ENCODE measurements at regions not wholly inside any gene's neighbourhood (a gene's known extent, or its start where the extent isn't known, plus 50 kb on each side); places are given as distances from the start of the nearest gene placed in this dataset.
"Not testable (repeated sequence)": the region's sequence is repeated elsewhere in the genome, so short reads cannot be mapped to it uniquely, and the experiment has no call there.

- not testable (repeated sequence) for H3K4me3 ChIP-seq (ENCODE audit: insufficient read depth, low read depth, low read length); H3K36me3 ChIP-seq (replicated peaks; ENCODE audit: control insufficient read depth, insufficient read depth, low read length); H3K27me3 ChIP-seq (ENCODE audit: control insufficient read depth, insufficient read depth, low read length); DNase-seq
Measured at GRCh38 chr22:44557872-44558271, 59.8 kb upstream of the RTL6 start.

- H3K27me3 ChIP-seq (ENCODE audit: control insufficient read depth, insufficient read depth, low read length) = no peaks in the 10 kb centered on the region
- DNase-seq = no peak
- no peak overlapping the region for H3K4me3 ChIP-seq (ENCODE audit: insufficient read depth, low read depth, low read length)
- no peaks in the 10 kb centered on the region for H3K36me3 ChIP-seq (replicated peaks; ENCODE audit: control insufficient read depth, insufficient read depth, low read length)
Measured at GRCh38 chr22:44557064-44557748, 59.2 kb upstream of the RTL6 start.

- no peak for DNase-seq
- H3K27me3 ChIP-seq (ENCODE audit: control insufficient read depth, insufficient read depth, low read length) = no peaks in the 10 kb centered on the region
- no peaks in the 10 kb centered on the region for H3K36me3 ChIP-seq (replicated peaks; ENCODE audit: control insufficient read depth, insufficient read depth, low read length)
- no peak overlapping the region for H3K4me3 ChIP-seq (ENCODE audit: insufficient read depth, low read depth, low read length)
Measured at GRCh38 chr22:44555597-44555996, 57.6 kb upstream of the RTL6 start.

DNA sequence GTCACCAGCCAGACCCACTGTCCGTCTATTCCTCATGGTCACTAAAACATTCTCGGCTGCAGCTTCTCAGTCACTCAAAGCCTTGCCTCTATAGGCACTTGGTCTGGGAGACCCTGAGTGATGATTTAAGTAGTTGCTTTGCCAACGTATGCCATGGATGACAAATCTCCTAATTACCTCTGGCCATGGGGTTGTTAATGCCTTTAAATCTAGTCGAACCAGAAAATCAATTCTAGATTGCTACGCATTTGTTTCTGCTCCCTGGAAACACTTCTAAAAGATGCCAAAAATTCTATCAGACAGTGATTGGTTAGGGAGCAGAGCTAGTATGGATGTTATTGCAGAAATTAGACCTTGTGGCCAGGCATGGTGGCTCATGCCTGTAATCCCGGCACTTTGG is 57.0 kb upstream of the RTL6 start:
- Histone ChIP-seq H3K36me3 (replicated peaks; ENCODE audit: control insufficient read depth, insufficient read depth, low read length) (no peaks in the 10 kb centered on the region), H3K4me3 (ENCODE audit: insufficient read depth, low read depth, low read length) (no peak overlapping the region), H3K27me3 (ENCODE audit: control insufficient read depth, insufficient read depth, low read length) (no peaks in the 10 kb centered on the region)
- DNase-seq = no peak

- no peaks in the 10 kb centered on the region for H3K27me3 ChIP-seq (ENCODE audit: control insufficient read depth, insufficient read depth, low read length)
- H3K36me3 ChIP-seq (replicated peaks; ENCODE audit: control insufficient read depth, insufficient read depth, low read length) = no peaks in the 10 kb centered on the region
- no peak for DNase-seq
- no peak overlapping the region for H3K4me3 ChIP-seq (ENCODE audit: insufficient read depth, low read depth, low read length)
Measured at GRCh38 chr22:44554411-44554810, 56.4 kb upstream of the RTL6 start.

DNA sequence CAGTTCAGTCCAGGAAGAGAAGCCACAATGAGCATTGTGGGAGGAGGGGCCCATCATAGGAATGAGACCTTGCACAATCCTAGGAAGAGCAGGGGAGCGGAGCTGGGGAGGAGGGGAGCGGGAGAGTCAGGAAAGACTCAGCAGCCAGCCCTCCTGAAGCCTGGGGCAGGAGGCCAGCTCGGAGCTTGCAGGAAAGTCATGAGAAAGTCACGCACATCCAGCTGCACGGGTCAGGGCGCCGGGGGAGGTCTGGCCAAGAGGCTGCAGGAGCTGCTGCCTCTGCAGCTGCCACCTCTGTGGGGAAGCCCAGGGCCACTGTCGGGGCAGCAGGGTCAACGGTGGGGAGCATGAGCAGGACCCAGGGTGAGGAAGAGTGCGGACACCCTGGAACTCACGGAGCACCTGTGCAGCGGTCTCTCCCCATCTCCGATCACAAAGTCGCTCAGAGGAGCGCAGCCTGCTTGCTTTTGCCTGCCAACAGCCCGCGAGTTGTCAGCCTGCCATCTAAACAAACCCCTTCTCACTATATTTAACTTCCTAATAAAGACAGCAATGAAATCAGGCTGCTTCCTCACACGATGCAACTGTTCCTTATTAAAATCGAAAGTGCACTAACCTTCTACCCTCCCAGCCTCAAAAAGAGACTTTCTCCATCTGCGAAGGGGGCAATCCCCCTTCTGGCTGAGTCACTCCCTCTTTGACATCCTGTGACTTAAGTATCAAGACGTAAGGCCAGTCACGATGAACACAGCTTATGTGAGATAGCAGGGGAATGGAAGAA is 52.9 kb upstream of the RTL6 start:
- no peaks in the 10 kb centered on the region for H3K27me3 ChIP-seq (ENCODE audit: control insufficient read depth, insufficient read depth, low read length)
- no peak overlapping the region for H3K4me3 ChIP-seq (ENCODE audit: insufficient read depth, low read depth, low read length)
- DNase-seq = no peak
- H3K36me3 ChIP-seq (replicated peaks; ENCODE audit: control insufficient read depth, insufficient read depth, low read length) = no peaks in the 10 kb centered on the region

DNA sequence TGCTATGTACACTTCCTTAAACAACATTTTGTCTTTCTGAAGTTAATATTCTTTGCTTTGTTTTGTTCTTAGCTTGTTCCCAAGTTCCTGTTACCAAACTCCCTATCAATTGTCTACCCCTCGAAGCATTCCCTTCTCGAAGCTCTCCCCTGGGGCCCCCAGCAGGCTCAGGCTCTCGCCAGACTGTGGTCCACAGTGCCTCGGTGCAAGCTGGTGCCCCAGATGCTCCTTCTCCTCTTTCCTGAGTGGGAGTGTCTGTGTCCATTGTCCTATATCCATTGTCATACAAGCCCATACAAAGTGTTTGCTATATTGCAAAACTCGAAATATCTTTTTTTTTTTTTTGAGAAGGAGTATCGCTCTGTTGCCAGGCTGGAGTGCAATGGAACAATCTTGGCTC is 51.7 kb upstream of the RTL6 start:
- no peak for DNase-seq
- no peaks in the 10 kb centered on the region for H3K36me3 ChIP-seq (replicated peaks; ENCODE audit: control insufficient read depth, insufficient read depth, low read length)
- H3K27me3 ChIP-seq (ENCODE audit: control insufficient read depth, insufficient read depth, low read length) = no peaks in the 10 kb centered on the region
- no peak overlapping the region for H3K4me3 ChIP-seq (ENCODE audit: insufficient read depth, low read depth, low read length)

- Histone ChIP-seq H3K27me3 (ENCODE audit: control insufficient read depth, insufficient read depth, low read length) (no peaks in the 10 kb centered on the region), H3K4me3 (ENCODE audit: insufficient read depth, low read depth, low read length) (no peak overlapping the region), H3K36me3 (replicated peaks; ENCODE audit: control insufficient read depth, insufficient read depth, low read length) (no peaks in the 10 kb centered on the region)
- DNase-seq = peak; percentile 47
Measured at GRCh38 chr22:44548981-44549380, 50.9 kb upstream of the RTL6 start.
